ENCODE measurements at regions not wholly inside any gene's neighbourhood (a gene's known extent, or its start where the extent isn't known, plus 50 kb on each side); places are given as distances from the start of the nearest gene placed in this dataset.
A peak's percentile ranks its signal among the peaks of the same experiment; 100 is the strongest.

GRCh38 chr4:149896432-149896831, 80.8 kb upstream of the IQCM start:
- no peaks in the 10 kb centered on the region for H3K9me3 Mint-ChIP-seq (ENCODE audit: low read depth)
- no peaks in the 10 kb centered on the region for H3K4me1 Mint-ChIP-seq (ENCODE audit: low read depth)
- no peak overlapping the region for H3K4me3 Mint-ChIP-seq (ENCODE audit: low read depth)
- no peaks in the 10 kb centered on the region for H3K36me3 Mint-ChIP-seq (ENCODE audit: insufficient read depth)
- no peak for DNase-seq (ENCODE audit: low spot score, unreplicated experiment)
- H3K27me3 Mint-ChIP-seq = no peaks in the 10 kb centered on the region
- TF ChIP-seq CTCF (IDR thresholded peaks at IDR 0.05; ENCODE audit: unreplicated experiment) = peak; percentile 43
- H3K27ac Mint-ChIP-seq = no peak overlapping the region

- H3K27me3 Mint-ChIP-seq = no peaks in the 10 kb centered on the region
- H3K4me3 Mint-ChIP-seq (ENCODE audit: low read depth) = no peak overlapping the region
- H3K4me1 Mint-ChIP-seq (ENCODE audit: low read depth) = peaks cover 1% of the 10 kb centered on the region
Observed at GRCh38 chr4:149897783-149898182, 82.1 kb upstream of the IQCM start.

GRCh38 chr4:149901128-149901527, 85.5 kb upstream of the IQCM start:
- DNase-seq (ENCODE audit: low spot score, unreplicated experiment) = no peak
- H3K27ac Mint-ChIP-seq = no peak overlapping the region
- no peaks in the 10 kb centered on the region for H3K27me3 Mint-ChIP-seq
- no peaks in the 10 kb centered on the region for H3K9me3 Mint-ChIP-seq (ENCODE audit: low read depth)
- H3K36me3 Mint-ChIP-seq (ENCODE audit: insufficient read depth) = no peaks in the 10 kb centered on the region
- peaks cover 1% of the 10 kb centered on the region for H3K4me1 Mint-ChIP-seq (ENCODE audit: low read depth)
- no peak for TF ChIP-seq CTCF (IDR thresholded peaks at IDR 0.05; ENCODE audit: unreplicated experiment)
- H3K4me3 Mint-ChIP-seq (ENCODE audit: low read depth) = no peak overlapping the region

More at GRCh38 chr4:149897783-149898182, 82.1 kb upstream of the IQCM start:
- Mint-ChIP-seq H3K36me3 (ENCODE audit: insufficient read depth) (no peaks in the 10 kb centered on the region), H3K27ac (no peak overlapping the region), H3K9me3 (ENCODE audit: low read depth) (no peaks in the 10 kb centered on the region)
- peak; percentile 66 for TF ChIP-seq CTCF (IDR thresholded peaks at IDR 0.05; ENCODE audit: unreplicated experiment)
- no peak for DNase-seq (ENCODE audit: low spot score, unreplicated experiment)

- Mint-ChIP-seq H3K4me3 (ENCODE audit: low read depth) (no peak overlapping the region), H3K36me3 (ENCODE audit: insufficient read depth) (no peaks in the 10 kb centered on the region), H3K4me1 (ENCODE audit: low read depth) (peaks cover 1% of the 10 kb centered on the region), H3K9me3 (ENCODE audit: low read depth) (no peaks in the 10 kb centered on the region), H3K27me3 (no peaks in the 10 kb centered on the region), H3K27ac (no peak overlapping the region)
- no peak for DNase-seq (ENCODE audit: low spot score, unreplicated experiment)
- no peak for TF ChIP-seq CTCF (IDR thresholded peaks at IDR 0.05; ENCODE audit: unreplicated experiment)
Observed at GRCh38 chr4:149902242-149902641, 86.6 kb upstream of the IQCM start.

GRCh38 chr4:149910177-149910576, 94.5 kb upstream of the IQCM start:
- no peak for DNase-seq (ENCODE audit: low spot score, unreplicated experiment)
- Mint-ChIP-seq H3K9me3 (ENCODE audit: low read depth) (no peaks in the 10 kb centered on the region), H3K4me3 (ENCODE audit: low read depth) (no peak overlapping the region), H3K4me1 (ENCODE audit: low read depth) (no peaks in the 10 kb centered on the region), H3K27me3 (no peaks in the 10 kb centered on the region), H3K36me3 (ENCODE audit: insufficient read depth) (no peaks in the 10 kb centered on the region), H3K27ac (no peak overlapping the region)
- no peak for TF ChIP-seq CTCF (IDR thresholded peaks at IDR 0.05; ENCODE audit: unreplicated experiment)
